Activated T-cell treated with anti-CD3 and anti-CD28 coated beads for 1 hour (primary cell): ENCODE measurements at regions not wholly inside any gene's neighbourhood (a gene's known extent, or its start where the extent isn't known, plus 50 kb on each side); places are given as distances from the start of the nearest gene placed in this dataset.
"Not testable (repeated sequence)": the region's sequence is repeated elsewhere in the genome, so short reads cannot be mapped to it uniquely, and the experiment has no call there.

ENCODE experiments used
- DNase-seq: peaks from one replicate; pipeline ENCODE4 v3.0.0-alpha.2; 2020; ENCODE audit warnings: low read depth

DNA sequence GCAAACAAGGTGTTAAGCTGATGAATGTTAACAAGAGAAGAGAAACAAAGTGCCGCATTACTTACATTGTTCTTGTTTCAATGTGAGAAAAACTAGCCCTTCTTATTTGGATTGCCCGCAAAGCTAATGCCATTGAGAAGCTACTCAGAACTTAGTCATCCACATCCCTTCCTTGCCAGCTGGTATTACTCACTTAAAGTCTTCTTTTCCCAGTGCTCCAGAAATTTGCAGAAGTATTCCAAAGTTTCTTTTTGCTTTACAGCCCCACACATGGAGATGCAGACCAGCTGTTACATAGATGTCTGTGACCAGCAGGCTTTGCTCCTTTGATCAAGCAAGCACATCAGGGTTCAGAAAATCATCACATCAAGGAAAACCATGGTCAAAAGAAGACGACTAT, 529.0 kb downstream of the TBC1D32 start:
- DNase-seq: no peak

DNA sequence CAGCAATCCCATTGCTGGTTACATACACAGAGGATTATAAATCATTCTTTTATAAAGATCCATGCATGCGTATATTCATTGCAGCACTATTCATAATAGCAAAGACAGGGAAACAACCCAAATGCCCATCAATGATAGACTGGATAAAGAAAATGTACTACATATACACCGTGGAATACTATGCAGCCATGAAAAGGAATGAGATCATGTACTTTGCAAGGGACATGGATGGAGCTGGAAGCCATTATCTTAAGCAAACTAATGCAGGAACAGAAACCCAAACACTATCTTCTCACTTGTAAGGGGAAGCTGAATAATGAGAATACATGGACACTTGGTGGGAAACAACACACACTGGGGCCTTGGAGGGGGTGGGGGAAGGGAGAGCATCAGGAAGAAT, 529.7 kb downstream of the TBC1D32 start:
- DNase-seq: no peak

DNA sequence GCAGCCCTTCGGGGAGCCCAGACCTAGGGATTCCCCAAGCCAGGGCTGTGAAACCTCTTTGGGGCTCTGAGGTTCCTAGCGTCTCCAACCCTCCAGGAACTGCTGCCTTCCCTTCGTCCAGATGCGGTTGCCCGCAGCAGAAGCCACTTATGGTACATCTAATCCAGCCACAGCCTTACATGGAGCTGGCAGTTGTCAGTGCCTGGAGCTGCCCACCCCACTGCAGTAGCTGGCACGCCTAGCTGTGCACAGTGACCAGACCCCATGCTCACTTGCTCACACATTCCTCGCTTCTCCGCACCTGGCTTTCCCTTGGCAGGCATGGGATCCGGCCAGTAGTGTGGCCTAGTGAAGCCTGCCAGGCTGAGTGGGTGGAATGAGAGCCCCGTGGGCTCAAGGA, 547.6 kb downstream of the TBC1D32 start:
- no peak for DNase-seq

DNA sequence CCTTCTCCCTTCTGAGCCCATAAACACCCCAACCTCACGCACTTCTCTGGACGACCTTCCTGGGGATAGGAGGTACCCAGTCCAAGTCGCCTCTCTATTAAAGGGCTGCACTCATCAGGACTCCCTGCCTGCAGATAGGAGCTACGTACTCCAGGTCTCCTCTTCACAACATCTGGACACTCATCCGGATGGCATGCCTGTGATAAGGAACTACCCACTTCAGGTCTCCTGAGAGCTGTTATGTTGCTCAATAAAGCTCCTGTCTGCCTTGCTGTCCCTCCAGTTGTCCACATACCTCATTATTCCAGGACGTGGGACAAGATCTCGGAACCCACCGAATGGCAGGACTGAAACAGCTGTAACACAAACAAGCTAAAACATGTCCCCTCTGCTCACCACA, 548.0 kb downstream of the TBC1D32 start:
- DNase-seq: no peak

DNA sequence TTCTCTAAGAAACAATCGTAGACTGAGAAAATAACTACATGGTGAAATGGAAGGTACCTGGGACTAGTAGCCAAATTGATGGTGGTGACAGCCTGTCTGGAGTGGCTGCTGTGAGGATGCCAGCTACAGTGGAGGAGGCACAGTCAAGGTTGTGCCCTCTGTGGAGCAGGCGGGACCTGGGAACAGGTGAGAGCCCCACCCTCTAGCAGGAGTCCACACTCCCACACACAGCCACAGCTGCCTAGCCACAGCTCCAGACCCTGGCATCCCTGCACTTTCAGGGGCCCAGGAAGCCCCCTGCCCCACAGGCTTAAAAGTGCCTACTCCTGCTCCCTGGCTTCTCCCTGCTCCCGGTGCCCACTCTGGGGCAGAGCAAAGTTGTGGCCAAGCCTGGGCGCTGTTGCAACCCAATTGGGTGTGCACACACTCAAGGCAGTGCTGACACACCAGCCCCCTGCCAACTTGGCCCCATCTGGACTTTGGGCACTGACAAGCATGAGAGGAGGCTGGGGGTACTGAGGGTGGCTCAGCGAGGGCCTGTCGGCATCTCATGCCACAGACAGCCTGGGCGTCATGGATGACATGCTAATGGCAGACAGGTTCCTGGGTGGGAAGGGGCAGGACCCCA, 548.7 kb downstream of the TBC1D32 start:
- no peak for DNase-seq

DNA sequence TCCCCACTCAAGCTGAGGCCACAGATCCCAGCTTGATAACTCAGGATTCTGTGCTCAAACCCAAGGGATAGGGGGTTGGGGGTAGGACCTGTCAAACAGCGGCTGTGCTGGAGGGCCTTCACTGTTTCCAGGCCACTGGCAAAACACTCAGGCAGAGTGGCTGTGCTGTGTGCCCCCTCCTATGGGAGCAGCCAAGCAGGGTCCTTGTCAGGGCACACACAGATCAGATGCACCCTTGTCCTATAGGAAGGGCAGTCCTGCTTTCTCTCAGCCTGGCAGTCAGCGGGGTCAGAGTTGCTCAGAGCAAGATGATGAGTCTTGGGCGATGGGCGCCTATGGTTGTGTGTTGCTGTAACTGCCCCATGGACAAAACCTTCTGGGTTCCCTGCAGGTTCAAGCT, 554.8 kb downstream of the TBC1D32 start:
- no peak for DNase-seq

DNA sequence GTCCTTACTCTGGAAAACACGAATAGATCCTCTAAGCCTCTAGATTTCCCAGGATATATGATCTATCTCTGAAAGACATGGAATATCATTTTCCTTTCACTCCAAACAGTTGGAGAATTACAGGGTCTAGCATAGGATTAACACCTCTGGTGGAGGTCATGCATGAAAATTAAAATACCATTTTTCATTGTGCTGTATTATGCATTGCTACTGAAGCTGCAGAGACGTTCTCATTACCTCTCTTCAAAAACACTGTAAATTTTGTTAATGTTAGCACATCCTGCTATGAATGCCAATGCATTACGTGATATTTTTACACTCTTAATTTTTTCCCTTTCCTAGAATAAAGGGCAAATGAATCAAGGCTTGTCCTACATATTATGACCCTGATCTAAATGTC, 558.6 kb downstream of the TBC1D32 start:
- DNase-seq: no peak

DNA sequence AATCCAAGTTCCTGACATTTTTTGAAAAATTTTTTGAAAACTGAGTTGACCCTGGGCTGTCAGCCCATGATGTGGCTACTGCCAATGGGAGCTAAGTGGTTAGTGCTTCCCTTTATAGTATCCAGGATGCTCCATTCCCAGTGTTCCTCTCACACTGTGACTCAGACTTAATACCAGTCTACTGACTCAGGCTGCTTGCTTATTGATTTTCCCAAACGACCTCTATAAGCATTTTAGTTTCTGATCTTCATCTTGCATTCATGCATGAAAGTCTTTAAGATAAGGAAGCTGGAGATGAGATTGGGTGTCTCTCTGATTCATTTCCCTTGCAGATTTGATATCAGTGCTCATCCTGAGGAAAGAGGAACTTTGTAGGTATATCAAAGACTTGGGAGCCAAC, 560.0 kb downstream of the TBC1D32 start:
- no peak for DNase-seq

DNA sequence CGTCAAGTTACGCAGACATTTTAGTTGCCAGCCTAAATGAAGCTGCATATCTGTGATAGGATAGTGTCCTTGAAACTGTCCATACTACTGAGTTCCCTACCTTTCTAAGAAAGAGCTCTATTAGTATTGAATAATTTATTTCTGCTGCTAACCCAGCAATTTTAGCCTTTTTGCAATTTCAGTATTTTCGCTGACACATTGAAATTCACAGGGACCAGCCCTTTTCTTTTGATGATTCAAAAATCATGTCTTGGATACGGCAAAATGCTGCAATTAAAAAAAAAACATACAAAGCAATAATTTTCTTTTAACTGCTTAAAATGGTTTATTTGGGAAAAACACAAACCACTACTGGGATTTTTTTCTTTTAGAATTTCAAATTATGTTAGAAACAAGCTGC, 563.3 kb downstream of the TBC1D32 start:
- no peak for DNase-seq

DNA sequence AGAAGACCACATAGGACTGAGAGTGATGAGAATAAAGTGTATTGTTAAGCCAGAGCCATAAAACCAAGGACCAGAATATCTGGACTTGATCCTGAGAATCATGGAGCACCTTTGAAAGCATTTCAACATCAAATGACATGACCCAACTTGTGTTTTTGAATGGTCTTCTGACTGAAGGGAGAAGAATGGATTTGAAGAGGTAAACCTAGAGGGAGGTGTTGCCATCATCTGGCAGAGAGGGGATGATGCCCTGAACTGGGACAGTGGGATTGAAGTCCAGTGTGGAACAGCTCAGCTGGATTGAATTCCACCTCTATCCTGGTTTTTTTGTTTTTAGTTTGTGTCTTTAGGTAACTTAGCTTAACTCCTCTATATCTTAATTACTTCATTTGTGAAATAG, 570.0 kb downstream of the TBC1D32 start:
- no peak for DNase-seq

DNA sequence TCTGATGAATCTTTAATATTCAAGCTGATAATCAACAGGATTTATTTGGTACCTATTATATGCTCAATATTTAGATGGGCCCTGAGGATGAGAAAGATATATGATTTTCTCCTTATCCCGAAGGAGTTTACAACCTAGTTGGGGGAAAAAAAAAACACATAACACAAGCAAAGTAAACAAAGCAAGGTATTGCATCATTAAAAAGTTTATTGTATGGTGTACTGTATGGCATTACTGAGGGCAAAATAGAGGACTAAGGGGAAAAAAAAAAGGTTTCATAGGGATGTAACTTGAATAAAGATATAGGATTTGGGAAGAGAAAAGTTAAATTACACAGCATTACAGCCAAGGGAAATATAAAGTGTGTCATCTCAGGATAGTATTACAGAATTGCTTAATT, 574.7 kb downstream of the TBC1D32 start:
- no peak for DNase-seq

DNA sequence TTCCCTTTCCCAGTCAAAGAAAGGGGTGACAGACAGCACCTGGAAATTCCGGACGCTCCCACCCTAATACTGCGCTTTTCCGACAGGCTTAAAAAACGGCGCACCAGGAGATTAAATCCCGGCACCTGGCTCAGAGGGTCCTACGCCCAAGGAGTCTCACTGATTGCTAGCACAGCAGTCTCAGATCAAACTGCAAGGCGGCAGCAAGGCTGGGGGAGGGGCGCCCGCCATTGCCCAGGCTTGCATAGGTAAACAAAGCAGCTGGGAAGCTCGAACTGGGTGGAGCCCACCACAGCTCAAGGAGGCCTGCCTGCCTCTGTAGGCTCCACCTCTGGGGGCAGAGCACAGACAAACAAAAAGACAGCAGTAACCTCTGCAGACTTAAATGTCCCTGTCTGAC, 585.7 kb downstream of the TBC1D32 start:
- DNase-seq: not testable (repeated sequence)

DNA sequence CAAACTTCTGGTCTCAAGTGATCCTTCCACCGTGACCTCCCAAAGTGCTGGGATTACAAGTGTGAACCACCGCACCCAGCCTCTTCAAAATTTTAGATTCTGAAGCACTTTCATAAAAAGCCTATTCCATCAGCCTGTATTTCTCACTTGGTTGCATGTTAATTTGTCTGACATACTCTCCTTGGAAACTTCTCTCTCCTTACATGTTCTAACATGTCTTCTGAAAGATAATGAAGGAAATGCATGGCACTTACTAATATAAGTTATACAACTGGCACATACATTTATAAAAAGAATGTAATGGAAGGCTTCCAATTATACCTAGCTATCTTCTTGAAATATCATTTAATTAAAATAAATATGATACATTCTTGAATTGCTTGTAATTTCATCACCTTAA, 597.5 kb downstream of the TBC1D32 start:
- DNase-seq: no peak

DNA sequence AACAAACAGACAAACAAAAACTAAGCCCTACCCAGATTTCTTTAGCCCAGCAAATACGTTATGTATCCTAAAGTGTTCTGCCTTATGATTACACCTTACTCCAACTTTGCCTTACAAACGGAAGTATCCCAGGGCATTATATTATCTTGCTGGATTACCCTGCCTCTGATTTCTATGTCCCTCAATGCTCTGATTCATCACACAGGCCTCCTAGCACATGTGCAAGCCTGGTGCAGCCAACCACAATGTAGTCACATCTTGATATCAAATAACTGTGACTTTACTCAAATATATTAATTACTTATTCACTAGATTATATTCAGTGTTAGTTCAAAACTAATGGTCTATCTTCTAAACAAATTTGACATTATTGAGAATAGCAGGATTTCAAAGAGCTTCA, 598.6 kb downstream of the TBC1D32 start:
- DNase-seq: no peak

DNA sequence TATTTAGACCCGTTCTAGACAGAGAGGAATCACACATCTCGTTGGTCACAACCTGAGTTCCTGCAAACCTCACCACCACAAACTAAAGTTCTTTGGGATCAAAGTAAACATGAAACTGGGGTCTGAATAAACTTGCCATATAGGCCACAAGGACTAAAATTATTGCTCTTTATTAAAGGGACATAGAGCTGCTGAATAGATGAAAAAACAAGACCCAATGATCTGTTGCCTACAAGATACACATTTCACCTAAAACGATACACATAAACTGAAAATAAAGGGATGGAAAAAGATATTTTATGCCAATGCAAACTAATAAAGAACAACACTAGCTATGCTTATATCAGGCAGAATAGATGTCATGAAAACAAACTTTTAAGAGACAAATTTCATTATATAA, 623.0 kb downstream of the TBC1D32 start:
- no peak for DNase-seq

DNA sequence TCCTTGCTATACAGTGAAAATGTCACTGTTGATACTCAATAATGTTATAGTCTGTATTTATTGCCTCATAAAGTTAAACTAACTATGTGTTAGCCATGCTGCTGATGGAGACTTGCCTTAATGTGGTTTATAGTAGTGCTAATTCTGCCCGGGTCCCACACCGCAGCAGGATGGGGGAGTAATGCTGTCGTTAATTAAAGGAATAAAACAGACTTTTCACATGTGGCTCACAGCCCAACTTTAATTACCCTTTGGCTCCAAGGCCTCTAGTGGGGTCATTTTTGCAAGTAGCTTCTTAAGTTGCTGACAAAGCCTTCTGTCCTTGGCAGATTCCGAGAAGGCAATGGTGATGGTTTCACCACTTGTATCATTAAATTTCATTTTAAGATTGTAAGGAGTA, 634.3 kb downstream of the TBC1D32 start:
- DNase-seq: no peak

DNA sequence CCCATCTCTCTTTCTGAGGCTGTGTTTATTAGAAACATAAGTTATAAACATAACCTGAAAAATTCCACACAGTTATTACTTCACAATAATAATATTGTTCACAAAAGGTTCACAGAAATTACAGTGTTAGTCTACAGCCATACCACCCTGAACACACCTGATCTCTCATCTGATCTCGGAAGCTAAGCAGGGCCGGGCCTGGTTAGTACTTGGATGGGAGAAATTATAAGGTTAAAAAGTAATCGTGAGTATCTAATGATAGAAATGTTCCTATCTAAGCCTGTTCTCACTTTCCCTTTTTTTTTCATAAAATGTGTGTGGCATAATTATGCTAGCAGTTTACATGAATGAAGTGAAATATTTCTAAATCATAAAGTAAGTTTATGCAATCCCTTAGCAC, 647.8 kb downstream of the TBC1D32 start:
- DNase-seq: no peak

DNA sequence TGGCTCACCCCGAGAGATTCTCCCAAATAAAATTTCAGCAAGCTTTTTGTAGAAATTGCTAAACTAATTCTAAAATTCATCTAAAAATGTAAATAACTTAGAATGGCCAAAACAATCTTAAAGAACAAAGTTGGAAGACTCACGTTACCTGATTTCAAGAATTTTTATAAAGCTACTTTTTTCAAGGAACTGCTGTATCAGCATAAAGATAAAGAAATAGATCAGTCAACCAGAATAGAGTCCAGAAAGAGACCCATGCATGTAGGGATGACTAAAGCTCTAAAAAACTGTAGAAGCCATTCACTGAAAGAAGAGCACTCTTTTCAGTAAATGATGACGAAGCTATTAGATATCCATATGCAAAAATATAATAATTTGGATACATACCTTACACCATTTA, 652.1 kb downstream of the TBC1D32 start:
- DNase-seq: no peak

DNA sequence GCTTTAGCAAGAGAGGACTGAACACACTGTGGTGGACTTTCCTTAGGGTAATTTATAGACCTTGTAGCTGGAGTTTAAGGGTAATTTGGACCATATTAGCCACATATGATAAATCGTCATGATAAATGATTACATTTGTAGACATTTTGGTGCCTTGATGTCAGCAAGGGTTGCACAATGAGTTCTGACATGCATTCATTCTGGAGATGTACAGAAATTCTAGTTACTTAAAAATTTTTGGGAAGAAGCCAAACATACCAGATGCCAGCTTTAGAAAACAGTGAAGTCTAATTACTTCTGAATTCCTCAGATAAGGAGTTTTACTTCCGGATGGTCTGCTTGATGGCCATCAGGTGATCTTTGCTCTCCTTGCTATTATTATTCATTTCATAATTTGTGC, 653.1 kb downstream of the TBC1D32 start:
- no peak for DNase-seq

DNA sequence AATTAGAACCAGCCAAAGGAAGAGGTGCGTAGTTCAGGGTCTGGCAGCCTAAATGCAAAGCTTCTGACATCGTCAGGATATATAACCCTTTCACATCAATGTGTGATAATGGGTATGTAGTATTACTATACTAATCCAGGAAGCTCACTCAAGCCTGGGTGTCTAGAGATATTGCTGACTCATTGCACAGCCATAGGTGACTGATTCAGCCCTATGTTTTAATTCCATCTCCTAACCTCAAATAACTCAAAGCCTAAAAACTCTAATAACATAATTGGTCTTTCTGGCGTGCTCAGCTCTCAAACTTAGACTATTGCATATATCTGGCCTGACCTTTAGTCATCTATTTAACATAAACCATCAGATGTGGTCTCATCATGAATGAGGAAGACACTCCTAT, 658.4 kb downstream of the TBC1D32 start:
- DNase-seq: no peak

DNA sequence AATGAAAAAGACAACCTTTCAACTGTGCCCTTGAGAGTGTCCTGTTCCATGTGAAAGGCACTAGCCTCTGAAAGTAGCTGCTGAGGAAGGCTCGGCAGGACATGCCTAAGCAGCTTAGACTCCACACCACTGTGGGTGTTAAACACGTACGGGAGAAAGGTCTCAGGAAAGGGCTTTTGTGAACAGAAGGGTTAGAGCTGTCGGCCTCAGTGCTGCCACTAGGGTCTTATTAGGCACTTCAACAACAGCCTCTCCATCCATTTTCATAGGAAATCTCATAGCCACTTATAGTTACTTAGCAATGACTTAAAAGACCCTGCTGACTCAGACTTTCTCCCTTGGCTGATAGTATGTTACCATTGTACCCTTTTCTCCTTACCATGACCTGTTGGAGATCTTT, 662.8 kb downstream of the TBC1D32 start:
- no peak for DNase-seq

DNA sequence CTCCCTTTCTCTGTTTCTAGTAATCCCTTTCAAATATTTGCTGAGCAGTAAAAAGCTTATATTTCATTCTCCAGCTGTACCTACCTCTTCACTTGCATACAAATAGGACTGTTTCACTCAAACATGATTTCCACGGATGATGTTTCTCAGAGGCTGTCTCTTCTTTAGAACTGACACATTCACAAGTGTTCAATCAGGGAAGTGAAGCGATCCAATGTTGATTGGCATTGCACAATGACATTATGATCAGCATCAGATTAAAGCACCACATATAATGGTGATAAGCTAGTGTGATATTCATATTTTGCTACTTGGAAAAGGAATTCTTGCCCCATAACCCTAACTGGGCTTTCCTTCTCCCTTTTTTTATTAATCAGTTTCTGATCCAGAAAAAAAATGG, 681.8 kb downstream of the TBC1D32 start:
- no peak for DNase-seq

DNA sequence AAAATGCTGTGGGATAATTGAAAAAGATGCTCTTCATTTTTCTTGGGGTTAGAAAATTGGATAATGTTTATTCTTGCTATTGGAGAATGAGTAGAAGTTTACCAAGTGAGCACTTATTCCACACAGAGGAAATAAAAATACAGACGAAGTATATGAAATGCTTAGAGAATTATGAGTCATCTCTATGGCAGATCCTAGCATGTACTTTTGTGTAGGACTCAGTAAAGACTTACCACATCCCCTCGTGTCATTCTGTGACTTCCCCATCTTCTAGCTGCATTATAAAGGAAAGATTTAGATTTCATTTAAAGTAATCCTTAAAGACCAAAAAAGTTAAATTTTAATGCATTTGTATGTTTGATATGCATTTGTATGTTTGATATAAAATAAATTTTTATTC, 685.6 kb downstream of the TBC1D32 start:
- DNase-seq: no peak

DNA sequence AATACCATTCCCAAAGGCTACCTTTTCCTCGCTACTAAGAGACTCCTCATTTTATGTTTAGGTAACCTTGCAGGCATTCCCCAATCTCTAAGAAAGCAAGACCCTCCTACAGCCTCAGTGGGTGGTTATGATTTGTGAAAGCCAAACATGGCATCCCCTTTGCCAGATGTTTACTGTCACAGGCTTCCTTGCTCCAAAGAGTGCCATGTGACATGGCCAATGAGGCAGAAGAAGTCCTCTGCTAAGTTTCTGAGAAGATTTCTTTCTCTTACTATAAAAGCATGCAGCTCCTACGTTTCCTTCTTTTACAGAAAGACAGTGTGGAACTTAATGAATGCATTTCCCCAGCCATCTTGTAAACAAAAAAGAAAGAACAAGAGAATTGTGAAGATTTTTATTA, 688.2 kb downstream of the TBC1D32 start:
- DNase-seq: no peak

DNA sequence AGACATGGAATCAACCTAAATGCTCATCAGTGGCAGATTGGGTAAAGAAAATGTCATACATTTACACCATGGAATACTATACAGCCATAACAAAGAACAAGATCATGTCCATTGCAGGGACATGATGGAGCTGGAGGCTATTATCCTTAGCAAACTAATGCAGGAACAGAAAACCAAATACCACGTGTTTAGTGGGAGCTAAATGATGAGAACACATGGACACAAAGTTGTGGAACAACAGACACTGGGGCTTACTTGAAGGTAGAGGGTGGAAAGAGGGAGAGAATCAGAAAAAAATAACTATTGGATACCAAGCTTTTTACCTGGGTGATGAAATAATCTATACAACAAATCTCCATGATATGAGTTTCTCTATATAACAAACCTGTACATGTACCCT, 701.3 kb downstream of the TBC1D32 start:
- DNase-seq: no peak
